ENCODE measurements at regions not wholly inside any gene's neighbourhood (a gene's known extent, or its start where the extent isn't known, plus 50 kb on each side); places are given as distances from the start of the nearest gene placed in this dataset.

- TF ChIP-seq CTCF (IDR thresholded peaks at IDR 0.05; ENCODE audit: poor library complexity): no peak
- TF ChIP-seq EZH2phosphoT487 (IDR thresholded peaks at IDR 0.05; ENCODE audit: low read depth, severe bottlenecking, unreplicated experiment): no peak
- no peak for TF ChIP-seq EZH2 (IDR thresholded peaks at IDR 0.05; ENCODE audit: borderline replicate concordance)
Measured at GRCh38 chr3:110352841-110353604, 718.6 kb upstream of the NECTIN3 start.
